C4-2B (cell line): ENCODE measurements at regions not wholly inside any gene's neighbourhood (a gene's known extent, or its start where the extent isn't known, plus 50 kb on each side); places are given as distances from the start of the nearest gene placed in this dataset.

Experiments
- H3K27ac ChIP-seq: fragments of 450-650 bp; 2 replicates; pipeline ENCODE4 v1.5.1; 2017
- ZFX ChIP-seq: fragments of 450-650 bp; IDR thresholded peaks from 2 replicates; pipeline ENCODE4 v1.6.1; 2017
- TF ChIP-seq, protein P1 (sequence below): fragments of 450-650 bp; conservative IDR thresholded peaks from 2 replicates; pipeline ENCODE4 v1.5.1; 2017; ENCODE audit warnings: mild to moderate bottlenecking

DNA sequence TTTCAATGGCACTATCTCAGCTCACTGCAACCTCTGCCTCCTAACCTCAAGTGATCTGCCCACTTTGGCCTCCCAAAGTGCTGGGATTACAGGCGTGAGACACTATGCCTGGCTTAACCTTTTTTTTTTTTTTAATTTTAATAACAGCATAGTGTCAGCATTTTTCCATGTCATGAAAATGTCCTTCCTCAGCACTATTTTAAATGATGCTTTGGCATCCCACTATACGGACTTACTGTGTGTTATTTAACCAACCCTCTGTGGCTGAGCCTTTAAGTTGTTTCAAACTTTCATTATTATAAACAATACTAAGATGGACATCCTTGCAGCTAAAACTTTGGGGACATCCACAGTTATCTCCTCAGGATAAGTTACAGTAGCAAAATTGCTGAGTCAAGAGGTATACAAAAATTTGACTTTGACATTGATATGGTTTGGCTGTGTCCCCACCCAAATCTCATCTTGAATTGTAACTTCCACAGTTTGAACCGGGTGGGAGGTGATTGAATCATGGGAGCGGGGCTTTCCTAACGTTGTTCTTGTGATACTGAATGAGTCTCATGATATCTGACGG lies 123.8 kb upstream of the JARID2 start:
- no peak for TF ChIP-seq ZFX
- TF ChIP-seq, protein P1, sequence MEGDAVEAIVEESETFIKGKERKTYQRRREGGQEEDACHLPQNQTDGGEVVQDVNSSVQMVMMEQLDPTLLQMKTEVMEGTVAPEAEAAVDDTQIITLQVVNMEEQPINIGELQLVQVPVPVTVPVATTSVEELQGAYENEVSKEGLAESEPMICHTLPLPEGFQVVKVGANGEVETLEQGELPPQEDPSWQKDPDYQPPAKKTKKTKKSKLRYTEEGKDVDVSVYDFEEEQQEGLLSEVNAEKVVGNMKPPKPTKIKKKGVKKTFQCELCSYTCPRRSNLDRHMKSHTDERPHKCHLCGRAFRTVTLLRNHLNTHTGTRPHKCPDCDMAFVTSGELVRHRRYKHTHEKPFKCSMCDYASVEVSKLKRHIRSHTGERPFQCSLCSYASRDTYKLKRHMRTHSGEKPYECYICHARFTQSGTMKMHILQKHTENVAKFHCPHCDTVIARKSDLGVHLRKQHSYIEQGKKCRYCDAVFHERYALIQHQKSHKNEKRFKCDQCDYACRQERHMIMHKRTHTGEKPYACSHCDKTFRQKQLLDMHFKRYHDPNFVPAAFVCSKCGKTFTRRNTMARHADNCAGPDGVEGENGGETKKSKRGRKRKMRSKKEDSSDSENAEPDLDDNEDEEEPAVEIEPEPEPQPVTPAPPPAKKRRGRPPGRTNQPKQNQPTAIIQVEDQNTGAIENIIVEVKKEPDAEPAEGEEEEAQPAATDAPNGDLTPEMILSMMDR = no peak
- no peak overlapping the region for H3K27ac ChIP-seq

DNA sequence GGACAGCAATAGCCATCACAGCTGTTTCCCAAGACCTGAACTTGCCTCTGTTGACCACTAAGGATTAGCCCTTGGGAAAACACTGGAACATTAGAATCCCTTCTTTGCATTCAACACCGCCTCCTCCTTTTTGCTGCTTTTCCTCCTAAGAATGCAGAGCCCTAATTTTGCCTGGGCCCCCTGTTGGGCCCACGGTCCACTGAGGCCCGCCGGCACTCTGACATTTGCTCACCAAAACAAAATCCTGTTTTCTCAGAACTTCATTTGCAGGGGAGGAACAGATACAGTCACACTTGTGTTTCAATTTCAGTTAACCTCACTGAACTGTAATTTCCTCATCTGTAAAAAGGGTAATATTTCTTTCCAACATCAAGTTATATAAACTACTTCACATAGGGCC lies 116.0 kb upstream of the JARID2 start:
- TF ChIP-seq, protein P1 = no peak
- no peak for TF ChIP-seq ZFX
- no peak overlapping the region for H3K27ac ChIP-seq

DNA sequence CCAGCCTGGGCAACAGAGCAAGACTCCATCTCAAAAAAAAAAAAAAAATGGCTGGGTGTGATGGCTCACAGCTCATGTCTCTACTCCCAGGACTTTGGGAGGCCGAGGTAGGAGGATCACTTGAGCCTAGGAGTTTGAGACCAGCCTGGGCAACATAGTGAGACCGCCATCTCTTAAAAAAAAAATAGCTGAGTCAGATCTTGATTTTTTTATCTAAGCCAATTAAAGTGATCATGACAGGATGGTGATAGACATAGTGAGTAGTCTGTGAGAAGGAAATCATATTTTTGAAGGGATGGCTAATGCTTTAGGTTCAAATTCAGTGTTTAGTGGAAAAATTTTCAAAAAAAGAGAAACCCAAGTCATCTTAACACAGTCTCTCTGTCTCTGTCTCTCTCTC lies 114.6 kb upstream of the JARID2 start:
- H3K27ac ChIP-seq = no peak overlapping the region
- TF ChIP-seq, protein P1 = no peak

DNA sequence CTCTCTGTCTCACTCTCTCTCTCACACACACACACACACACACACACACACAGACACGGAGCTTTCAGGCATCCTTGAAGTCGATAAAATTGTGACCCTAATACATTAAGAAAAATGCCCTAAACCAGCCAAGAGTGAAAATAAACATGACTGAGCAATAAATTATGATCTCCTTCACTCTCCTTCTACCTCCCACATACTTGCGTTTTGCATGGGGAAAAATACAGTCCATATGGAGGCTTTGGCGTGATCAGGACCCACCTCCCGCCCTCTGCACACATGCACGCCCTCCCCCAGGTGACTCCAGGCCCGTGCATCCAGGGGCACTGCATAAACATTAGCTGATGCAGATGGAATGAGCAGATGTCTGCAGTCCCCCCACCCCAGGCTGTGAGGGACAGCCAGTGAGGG lies 114.2 kb upstream of the JARID2 start:
- H3K27ac ChIP-seq = no peak overlapping the region
- TF ChIP-seq ZFX = no peak
- TF ChIP-seq, protein P1 = no peak

DNA sequence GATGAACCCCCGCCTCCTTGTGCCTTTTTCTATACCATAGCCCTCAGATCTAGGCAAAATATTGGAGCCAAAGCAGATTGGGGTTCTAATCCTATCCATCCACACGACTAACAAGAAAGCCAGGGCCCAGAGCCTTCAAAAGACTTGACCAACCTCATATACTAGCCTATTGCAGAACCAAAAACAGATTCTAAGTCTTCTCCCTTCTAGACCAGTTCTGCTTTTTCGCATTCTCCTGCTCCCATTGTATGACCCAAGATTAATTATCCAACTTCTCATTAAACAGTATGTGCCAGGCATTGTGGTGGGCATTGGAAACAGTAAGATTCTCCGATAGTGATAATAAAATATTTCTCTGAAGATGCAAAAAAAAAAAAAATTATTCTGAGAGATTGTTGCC lies 113.7 kb upstream of the JARID2 start:
- no peak overlapping the region for H3K27ac ChIP-seq
- TF ChIP-seq, protein P1 = no peak
- TF ChIP-seq ZFX = no peak

DNA sequence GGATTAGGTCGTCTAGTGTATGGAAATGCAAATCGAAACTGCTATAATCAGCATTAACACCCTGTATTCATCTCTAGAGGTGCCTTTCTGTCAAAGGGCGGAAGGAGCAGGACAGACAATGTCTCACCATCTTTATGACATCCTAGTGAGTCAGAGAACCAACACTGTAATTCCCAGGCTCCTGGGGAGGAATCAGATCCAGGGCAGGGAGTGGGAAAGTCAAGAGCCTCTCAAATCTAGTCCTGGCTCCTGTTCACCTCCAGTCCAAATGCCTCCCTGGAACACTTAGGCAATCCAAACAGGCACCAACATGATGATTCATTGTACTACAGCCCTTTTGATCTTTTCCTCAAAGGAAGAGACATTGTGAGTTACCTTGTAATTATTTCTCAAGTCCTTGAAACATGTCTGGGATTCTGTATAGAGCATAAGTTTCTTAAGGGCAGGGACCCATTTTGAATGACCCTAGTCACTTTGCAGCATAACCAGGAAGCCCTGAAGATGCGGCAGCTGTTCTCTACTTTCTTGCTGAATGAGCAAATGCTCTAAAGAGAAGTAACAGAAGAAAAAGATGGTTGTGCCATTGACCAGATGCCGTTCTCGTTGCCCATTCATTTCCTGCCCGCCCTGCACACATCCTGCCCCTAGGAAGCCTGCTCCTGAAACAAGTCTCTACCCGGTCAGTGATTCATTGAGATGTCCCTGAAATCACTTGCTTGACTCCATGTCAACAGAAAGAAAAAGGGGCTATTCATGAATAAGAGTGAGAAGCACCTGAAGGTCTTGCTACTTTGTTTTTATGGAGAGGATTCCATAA lies 112.8 kb upstream of the JARID2 start:
- no peak for TF ChIP-seq ZFX
- TF ChIP-seq, protein P1 = no peak
- H3K27ac ChIP-seq = no peak overlapping the region

DNA sequence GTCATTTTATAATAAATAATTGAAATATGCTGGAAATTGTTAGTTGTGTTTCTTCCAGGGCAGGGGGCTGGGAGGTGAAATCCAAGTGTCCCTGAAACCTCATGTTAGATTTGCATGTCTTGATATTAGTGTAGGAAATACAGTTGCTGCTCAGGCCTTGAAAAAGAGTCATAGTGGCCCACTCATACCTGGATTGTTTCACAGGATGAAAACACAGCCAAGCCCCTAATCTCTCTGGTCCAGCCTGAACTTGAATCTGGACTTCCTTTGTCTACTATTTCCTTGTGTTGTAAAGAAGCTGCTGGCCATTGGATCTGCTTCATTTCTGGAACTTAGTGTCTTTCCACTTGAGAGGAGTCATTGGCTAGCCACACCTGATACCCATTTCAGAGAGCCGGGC lies 108.8 kb upstream of the JARID2 start:
- no peak overlapping the region for H3K27ac ChIP-seq
- TF ChIP-seq, protein P1 = no peak
- no peak for TF ChIP-seq ZFX
